GM19467 (cell line): ENCODE measurements at regions not wholly inside any gene's neighbourhood (a gene's known extent, or its start where the extent isn't known, plus 50 kb on each side); places are given as distances from the start of the nearest gene placed in this dataset.

Source experiments
- ATAC-seq: cut with Tn5 transposase; IDR thresholded peaks from one replicate; pipeline ENCODE4 v1.9.1; 2021; ENCODE audit warnings: mild to moderate bottlenecking, moderate library complexity; ENCODE audit not compliant: unreplicated experiment

GRCh38 chr5:124252191-124252638, 494.2 kb downstream of the ZNF608 start:
- no peak for ATAC-seq

GRCh38 chr5:124245276-124245675, 501.2 kb downstream of the ZNF608 start:
- ATAC-seq, result no peak

GRCh38 chr5:124240732-124241131, 505.7 kb downstream of the ZNF608 start:
- ATAC-seq, result no peak

- ATAC-seq, result no peak
Observed at GRCh38 chr5:124239572-124239971, 506.9 kb downstream of the ZNF608 start.

GRCh38 chr5:124238350-124238749, 508.1 kb downstream of the ZNF608 start:
- no peak for ATAC-seq

GRCh38 chr5:124237206-124237695, 509.2 kb downstream of the ZNF608 start:
- ATAC-seq, result no peak

GRCh38 chr5:124236361-124237205, 509.9 kb downstream of the ZNF608 start:
- no peak for ATAC-seq

- ATAC-seq, result no peak
Observed at GRCh38 chr5:124235576-124235975, 510.9 kb downstream of the ZNF608 start.

- ATAC-seq, result no peak
Observed at GRCh38 chr5:124234770-124235562, 511.5 kb downstream of the ZNF608 start.

GRCh38 chr5:124234022-124234769, 512.2 kb downstream of the ZNF608 start:
- no peak for ATAC-seq

GRCh38 chr5:124232515-124232914, 513.9 kb downstream of the ZNF608 start:
- ATAC-seq, result no peak

- no peak for ATAC-seq
Observed at GRCh38 chr5:124231802-124232201, 514.6 kb downstream of the ZNF608 start.

GRCh38 chr5:124231230-124231629, 515.2 kb downstream of the ZNF608 start:
- no peak for ATAC-seq

- ATAC-seq, result no peak
Observed at GRCh38 chr5:124230456-124230855, 516.0 kb downstream of the ZNF608 start.

GRCh38 chr5:124229352-124229751, 517.1 kb downstream of the ZNF608 start:
- no peak for ATAC-seq

- no peak for ATAC-seq
Observed at GRCh38 chr5:124227914-124228313, 518.5 kb downstream of the ZNF608 start.

- ATAC-seq, result no peak
Observed at GRCh38 chr5:124220418-124220817, 526.0 kb downstream of the ZNF608 start.

GRCh38 chr5:124212934-124213333, 533.5 kb downstream of the ZNF608 start:
- ATAC-seq, result no peak

- ATAC-seq, result no peak
Observed at GRCh38 chr5:124210111-124210910, 536.1 kb downstream of the ZNF608 start.

GRCh38 chr5:124207118-124207517, 539.3 kb downstream of the ZNF608 start:
- no peak for ATAC-seq
